MM.1S (cell line): ENCODE measurements at regions not wholly inside any gene's neighbourhood (a gene's known extent, or its start where the extent isn't known, plus 50 kb on each side); places are given as distances from the start of the nearest gene placed in this dataset.

Experiments used
- DNase-seq: peaks from one replicate; pipeline ENCODE4 v3.0.0-alpha.2; 2015
- H2AFZ ChIP-seq: fragments of 300-600 bp; sonication (generic); 2 replicates; pipeline ENCODE4 v1.6.0; 2016; ENCODE audit warnings: antibody characterized with exemption, low read length
- H3F3A ChIP-seq: fragments of 300-600 bp; sonication (generic); 2 replicates; pipeline ENCODE4 v1.6.1; 2016; ENCODE audit warnings: mild to moderate bottlenecking, antibody characterized with exemption, low read length, moderate library complexity, mixed read lengths; ENCODE audit not compliant: insufficient read depth
- H3K27ac ChIP-seq: fragments of 300-600 bp; sonication (generic); 2 replicates; pipeline ENCODE4 v1.5.1; 2016; ENCODE audit warnings: mild to moderate bottlenecking, low read length
- H3K27me3 ChIP-seq: fragments of 300-600 bp; sonication (generic); replicated peaks from 2 replicates; pipeline ENCODE4 v1.6.0; 2016; ENCODE audit warnings: low read length; ENCODE audit not compliant: insufficient read depth
- H3K36me3 ChIP-seq: fragments of 300-600 bp; sonication (generic); replicated peaks from 2 replicates; pipeline ENCODE4 v1.6.1; 2016; ENCODE audit warnings: mild to moderate bottlenecking, low read length, mixed read lengths; ENCODE audit not compliant: insufficient read depth
- H3K4me1 ChIP-seq: fragments of 300-600 bp; sonication (generic); 2 replicates; pipeline ENCODE4 v1.6.1; 2016; ENCODE audit warnings: low read length, mixed read lengths
- H3K4me2 ChIP-seq: fragments of 300-600 bp; sonication (generic); 2 replicates; pipeline ENCODE4 v1.6.0; 2016; ENCODE audit warnings: low read depth, low read length
- H3K4me3 ChIP-seq: fragments of 300-600 bp; sonication (generic); 2 replicates; pipeline ENCODE4 v1.5.1; 2016; ENCODE audit warnings: low read length, mixed read lengths
- H3K79me2 ChIP-seq: fragments of 300-600 bp; sonication (generic); 2 replicates; pipeline ENCODE4 v1.6.1; 2016; ENCODE audit warnings: mixed run types, low read length, mixed read lengths
- H3K9ac ChIP-seq: fragments of 300-600 bp; sonication (generic); 2 replicates; pipeline ENCODE4 v1.6.1; 2016; ENCODE audit warnings: low read length, mixed read lengths
- H3K9me2 ChIP-seq: fragments of 300-600 bp; sonication (generic); replicated peaks from 2 replicates; pipeline ENCODE4 v1.6.1; 2016; ENCODE audit warnings: mild to moderate bottlenecking, low read length, mixed read lengths; ENCODE audit not compliant: insufficient read depth
- H3K9me3 ChIP-seq: fragments of 300-600 bp; sonication (generic); replicated peaks from 2 replicates; pipeline ENCODE4 v1.6.1; 2016; ENCODE audit warnings: mild to moderate bottlenecking, low read length, mixed read lengths; ENCODE audit not compliant: insufficient read depth
- H4K20me1 ChIP-seq: fragments of 300-600 bp; sonication (generic); 2 replicates; pipeline ENCODE4 v1.6.1; 2016; ENCODE audit warnings: mild to moderate bottlenecking, low read length, moderate library complexity, mixed read lengths; ENCODE audit not compliant: insufficient read depth
- EZH2 ChIP-seq: fragments of 300-600 bp; sonication (generic); optimal IDR thresholded peaks from 2 replicates; pipeline ENCODE3; 2017; ENCODE audit warnings: low read depth, mild to moderate bottlenecking, antibody characterized with exemption, low read length, mixed read lengths
- EZH2phosphoT487 ChIP-seq: fragments of 300-600 bp; sonication (generic); IDR thresholded peaks from 2 replicates; pipeline ENCODE4 v1.6.1; 2018; ENCODE audit warnings: antibody characterized with exemption, low read length
- TF ChIP-seq, protein P1 (sequence below): fragments of 300-600 bp; sonication (generic); IDR thresholded peaks from 2 replicates; pipeline ENCODE4 v1.5.1; 2016; ENCODE audit warnings: antibody characterized with exemption, low read length, mixed read lengths

DNA sequence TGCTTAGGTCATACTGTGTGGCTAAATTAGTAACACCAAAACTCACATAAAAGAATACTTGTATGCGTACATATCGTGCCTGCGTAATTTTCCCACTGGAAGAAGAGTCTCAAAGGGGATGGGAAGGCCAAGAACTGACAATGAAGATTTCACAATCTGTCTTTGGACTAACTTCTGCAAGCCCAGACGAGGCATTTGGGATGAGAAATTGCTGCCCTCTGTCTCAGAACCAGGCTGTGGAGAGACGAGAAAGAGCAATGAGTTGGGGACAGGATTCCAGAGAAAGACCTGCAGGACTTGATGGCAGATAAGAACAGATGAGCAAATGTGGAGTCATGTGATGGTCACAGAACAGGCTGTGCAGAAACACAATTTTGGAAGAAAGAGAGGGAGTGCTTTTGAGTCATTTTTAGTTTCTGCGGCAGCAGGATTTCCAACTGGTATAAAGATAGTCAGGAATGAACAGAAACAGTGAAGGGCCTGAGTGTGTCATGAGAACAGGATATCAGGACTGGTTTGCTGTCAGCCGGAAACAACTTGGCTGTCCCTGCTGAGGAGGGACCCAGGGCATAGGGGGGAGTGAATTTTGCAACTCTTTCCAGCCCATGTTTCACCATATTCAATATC is 82.7 kb upstream of the CTSC start:
- no peaks in the 10 kb centered on the region for H4K20me1 ChIP-seq
- no peak for DNase-seq
- H3K9me2 ChIP-seq = no peaks in the 10 kb centered on the region
- peaks cover 28% of the 10 kb centered on the region for H3K4me1 ChIP-seq
- no peaks in the 10 kb centered on the region for H3K79me2 ChIP-seq
- no peak overlapping the region for H2AFZ ChIP-seq
- H3K27me3 ChIP-seq = no peaks in the 10 kb centered on the region
- no peak overlapping the region for H3K4me2 ChIP-seq
- H3K9ac ChIP-seq = no peak overlapping the region
- H3F3A ChIP-seq = peaks cover 8% of the 10 kb centered on the region
- H3K9me3 ChIP-seq = no peaks in the 10 kb centered on the region
- TF ChIP-seq, protein P1, sequence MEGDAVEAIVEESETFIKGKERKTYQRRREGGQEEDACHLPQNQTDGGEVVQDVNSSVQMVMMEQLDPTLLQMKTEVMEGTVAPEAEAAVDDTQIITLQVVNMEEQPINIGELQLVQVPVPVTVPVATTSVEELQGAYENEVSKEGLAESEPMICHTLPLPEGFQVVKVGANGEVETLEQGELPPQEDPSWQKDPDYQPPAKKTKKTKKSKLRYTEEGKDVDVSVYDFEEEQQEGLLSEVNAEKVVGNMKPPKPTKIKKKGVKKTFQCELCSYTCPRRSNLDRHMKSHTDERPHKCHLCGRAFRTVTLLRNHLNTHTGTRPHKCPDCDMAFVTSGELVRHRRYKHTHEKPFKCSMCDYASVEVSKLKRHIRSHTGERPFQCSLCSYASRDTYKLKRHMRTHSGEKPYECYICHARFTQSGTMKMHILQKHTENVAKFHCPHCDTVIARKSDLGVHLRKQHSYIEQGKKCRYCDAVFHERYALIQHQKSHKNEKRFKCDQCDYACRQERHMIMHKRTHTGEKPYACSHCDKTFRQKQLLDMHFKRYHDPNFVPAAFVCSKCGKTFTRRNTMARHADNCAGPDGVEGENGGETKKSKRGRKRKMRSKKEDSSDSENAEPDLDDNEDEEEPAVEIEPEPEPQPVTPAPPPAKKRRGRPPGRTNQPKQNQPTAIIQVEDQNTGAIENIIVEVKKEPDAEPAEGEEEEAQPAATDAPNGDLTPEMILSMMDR = no peak
- TF ChIP-seq EZH2 (no peak), EZH2phosphoT487 (no peak)
- no peak overlapping the region for H3K27ac ChIP-seq
- H3K36me3 ChIP-seq = no peaks in the 10 kb centered on the region
- H3K4me3 ChIP-seq = no peak overlapping the region

DNA sequence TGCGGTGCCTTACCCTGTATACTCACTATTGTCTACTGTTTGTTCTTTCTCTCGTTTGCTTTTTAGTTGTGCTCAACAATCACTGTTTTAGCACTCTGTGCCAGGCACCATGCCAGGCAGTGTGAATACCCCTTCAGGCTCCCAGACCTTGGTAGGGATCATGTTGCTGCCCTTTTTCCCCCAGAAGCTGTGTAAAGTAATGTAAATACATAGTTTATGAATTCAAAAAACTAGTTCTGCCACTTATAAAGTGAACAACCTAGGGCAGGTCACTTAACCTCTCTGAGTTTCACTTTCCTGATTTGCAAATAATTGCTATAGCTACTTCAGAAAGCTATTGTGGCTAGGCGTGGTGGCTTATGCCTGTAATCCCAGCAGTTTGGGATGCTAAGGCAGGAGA is 81.0 kb upstream of the CTSC start:
- Histone ChIP-seq H3K9ac (no peak overlapping the region), H3K4me2 (no peak overlapping the region), H3K4me1 (peaks cover 32% of the 10 kb centered on the region), H3K36me3 (no peaks in the 10 kb centered on the region), H4K20me1 (no peaks in the 10 kb centered on the region), H3K27me3 (no peaks in the 10 kb centered on the region), H3F3A (peaks cover 8% of the 10 kb centered on the region), H3K9me3 (no peaks in the 10 kb centered on the region), H2AFZ (no peak overlapping the region), H3K27ac (no peak overlapping the region), H3K4me3 (no peak overlapping the region), H3K79me2 (no peaks in the 10 kb centered on the region), H3K9me2 (no peaks in the 10 kb centered on the region)
- no peak for DNase-seq
- TF ChIP-seq, protein P1 = no peak
- no peak for TF ChIP-seq EZH2phosphoT487
- no peak for TF ChIP-seq EZH2

DNA sequence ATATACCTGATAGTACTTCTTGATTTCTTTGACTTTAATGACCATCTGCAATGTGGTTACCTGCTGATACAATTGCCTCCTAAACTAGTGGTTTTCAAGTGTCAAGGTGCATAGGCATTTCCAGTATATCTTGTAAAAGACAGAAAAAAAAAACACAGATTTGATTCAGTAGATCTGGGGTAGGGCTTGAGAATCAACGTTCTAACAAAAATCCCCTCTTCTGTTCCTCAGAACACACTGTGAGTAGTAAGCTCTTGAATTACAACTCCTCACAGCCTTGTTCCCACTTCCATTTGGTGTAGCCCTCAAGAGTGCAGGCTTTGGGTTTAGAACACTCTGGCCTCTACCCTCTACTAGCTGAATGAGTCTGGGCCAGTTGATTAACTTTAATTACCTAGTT is 78.0 kb upstream of the CTSC start:
- no peaks in the 10 kb centered on the region for H3F3A ChIP-seq
- no peak for DNase-seq
- no peak overlapping the region for H3K4me2 ChIP-seq
- H3K4me1 ChIP-seq = peaks cover 14% of the 10 kb centered on the region
- no peaks in the 10 kb centered on the region for H4K20me1 ChIP-seq
- H3K36me3 ChIP-seq = no peaks in the 10 kb centered on the region
- H3K9me2 ChIP-seq = no peaks in the 10 kb centered on the region
- H3K9me3 ChIP-seq = no peaks in the 10 kb centered on the region
- no peaks in the 10 kb centered on the region for H3K79me2 ChIP-seq
- TF ChIP-seq, protein P1 = no peak
- no peak for TF ChIP-seq EZH2phosphoT487
- no peak for TF ChIP-seq EZH2
- no peak overlapping the region for H3K4me3 ChIP-seq
- no peak overlapping the region for H2AFZ ChIP-seq
- H3K9ac ChIP-seq = no peak overlapping the region
- no peak overlapping the region for H3K27ac ChIP-seq
- H3K27me3 ChIP-seq = no peaks in the 10 kb centered on the region
